Ovary (tissue), 7 donors: ENCODE measurements at regions not wholly inside any gene's neighbourhood (a gene's known extent, or its start where the extent isn't known, plus 50 kb on each side); places are given as distances from the start of the nearest gene placed in this dataset.

Source experiments
- DNase-seq, 5 donors: peaks; one replicate each; pipeline ENCODE4 v3.0.0-alpha.2; 2019 to 2020
- H3K27ac ChIP-seq, 2 donors: fragments of 200-600 bp; one replicate each; pipeline versions ENCODE4 v1.5.1 to v1.8.0; 2019 to 2022
- H3K27me3 ChIP-seq: fragments of 200-600 bp; one replicate; pipeline ENCODE4 v1.8.0; 2022
- H3K36me3 ChIP-seq: fragments of 200-600 bp; sonication (generic); one replicate; pipeline ENCODE4 v1.5.1; 2019
- H3K4me1 ChIP-seq: one replicate; pipeline ENCODE4 v1.8.1; 2013; ENCODE audit warnings: mild to moderate bottlenecking, moderate library complexity; ENCODE audit not compliant: insufficient read depth
- H3K4me3 ChIP-seq: fragments of 200-600 bp; sonication (generic); one replicate; pipeline ENCODE4 v1.5.1; 2017
- H3K9me3 ChIP-seq, 2 donors: fragments of 200-600 bp in 1 of 2; sonication (generic) in 1 of 2; one replicate each; pipeline versions ENCODE4 v1.5.1 to v1.8.1; 2013 to 2019; ENCODE audit warnings: mild to moderate bottlenecking in 1 of 2, moderate library complexity in 1 of 2
- EP300 ChIP-seq: sonication (generic); formaldehyde crosslinking; IDR thresholded peaks from one replicate; pipeline ENCODE4 v1.6.1; 2017; ENCODE audit warnings: antibody characterized with exemption
- POLR2A ChIP-seq: fragments of 450-650 bp; IDR thresholded peaks from one replicate; pipeline ENCODE4 v1.6.1; 2017; ENCODE audit warnings: antibody characterized with exemption, mild to moderate bottlenecking, moderate library complexity
- WGBS, 3 donors: extraction: QIAGEN DNeasy Blood & Tissue Kit in 1 of 3; methylation state at CpG; one replicate each; pipeline versions ENCODE4 v1.1.5 to v1.1.7; 2013 to 2017; 5-methylcytosine and 5-hydroxymethylcytosine counted together
- intact Hi-C, 4 donors: fragments of 100-400 bp; cut with DNase I; formaldehyde crosslinking; loops; one replicate each; pipeline versions ENCODE4 v1.11.0 to v1.15.1; 2022 to 2023
- TF ChIP-seq, protein P1 (sequence below), 3 donors: fragments of 450-650 bp in 2 of 3; fragments of 200-600 bp in 1 of 3; IDR thresholded peaks; one replicate each; pipeline versions ENCODE4 v1.5.1 to v1.8.0; 2016 to 2022; ENCODE audit warnings: antibody characterized with exemption in 3 of 3, mild to moderate bottlenecking in 1 of 3
- donor health status: DM: no; HTN: no; CAD: no; lungs with moderate emphysema.
- donor health status: DM: no; HTN: no; CAD: no.
- donor health status: Bipolar disorder and iron deficiency.
- donor health status: DM: no; HTN: no; CAD: no.
- donor health status: DM: yes; HTN: yes; CAD: no.

DNA sequence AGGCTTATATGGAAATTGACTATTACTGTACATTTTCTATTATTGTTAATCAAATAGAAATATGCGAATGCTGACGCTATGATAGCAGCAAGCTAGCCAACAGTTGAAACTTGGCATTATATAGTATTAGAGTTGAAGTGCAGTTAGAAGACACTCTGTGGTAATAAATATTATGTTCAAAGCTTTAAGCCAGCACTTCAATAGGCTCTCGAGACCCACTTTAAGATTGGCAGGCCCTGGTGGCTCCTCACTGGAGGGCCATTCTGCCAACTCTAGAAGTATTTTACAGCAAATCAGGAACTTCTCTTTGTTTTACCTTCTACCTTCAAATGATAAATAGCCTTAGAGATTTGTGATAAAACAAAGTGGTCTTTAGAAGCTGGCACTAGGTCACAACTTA, 2029.0 kb upstream of the WWC1 start:
- DNase-seq: no peak
- no peaks in the 10 kb centered on the region for H3K27me3 ChIP-seq
- H3K36me3 ChIP-seq: no peaks in the 10 kb centered on the region
- TF ChIP-seq, protein P1, sequence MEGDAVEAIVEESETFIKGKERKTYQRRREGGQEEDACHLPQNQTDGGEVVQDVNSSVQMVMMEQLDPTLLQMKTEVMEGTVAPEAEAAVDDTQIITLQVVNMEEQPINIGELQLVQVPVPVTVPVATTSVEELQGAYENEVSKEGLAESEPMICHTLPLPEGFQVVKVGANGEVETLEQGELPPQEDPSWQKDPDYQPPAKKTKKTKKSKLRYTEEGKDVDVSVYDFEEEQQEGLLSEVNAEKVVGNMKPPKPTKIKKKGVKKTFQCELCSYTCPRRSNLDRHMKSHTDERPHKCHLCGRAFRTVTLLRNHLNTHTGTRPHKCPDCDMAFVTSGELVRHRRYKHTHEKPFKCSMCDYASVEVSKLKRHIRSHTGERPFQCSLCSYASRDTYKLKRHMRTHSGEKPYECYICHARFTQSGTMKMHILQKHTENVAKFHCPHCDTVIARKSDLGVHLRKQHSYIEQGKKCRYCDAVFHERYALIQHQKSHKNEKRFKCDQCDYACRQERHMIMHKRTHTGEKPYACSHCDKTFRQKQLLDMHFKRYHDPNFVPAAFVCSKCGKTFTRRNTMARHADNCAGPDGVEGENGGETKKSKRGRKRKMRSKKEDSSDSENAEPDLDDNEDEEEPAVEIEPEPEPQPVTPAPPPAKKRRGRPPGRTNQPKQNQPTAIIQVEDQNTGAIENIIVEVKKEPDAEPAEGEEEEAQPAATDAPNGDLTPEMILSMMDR (IDR thresholded peaks at IDR 0.05): no peak
- TF ChIP-seq POLR2A (no peak), EP300 (no peak)
- intact Hi-C loops: no loop called here
- no peaks in the 10 kb centered on the region for H3K9me3 ChIP-seq
- H3K27ac ChIP-seq: no peak overlapping the region
- WGBS, 3 donors: 88 to 93% (median 89%) methylated on average over 3 of the region's 3 CpGs
- H3K4me1 ChIP-seq: no peaks in the 10 kb centered on the region
- no peak overlapping the region for H3K4me3 ChIP-seq

DNA sequence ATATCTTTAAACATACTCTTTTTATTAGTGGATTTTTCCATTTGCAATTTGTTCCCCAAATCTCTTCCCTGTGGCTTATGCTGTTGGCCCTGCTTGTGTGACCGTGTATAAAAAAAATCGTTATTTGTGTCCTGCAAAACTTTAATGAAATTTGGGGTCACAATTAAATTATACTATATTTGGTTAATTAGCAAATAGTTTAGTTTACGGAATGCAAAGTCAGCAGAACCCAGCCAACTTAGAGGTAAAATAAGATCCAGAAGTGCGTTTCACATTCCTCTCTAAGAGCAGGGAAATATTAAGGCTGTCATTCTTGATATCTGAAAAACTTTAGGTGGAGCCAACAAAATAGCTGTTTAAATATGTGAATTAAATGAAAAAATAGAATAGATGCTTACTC, 2023.5 kb upstream of the WWC1 start:
- intact Hi-C loops: no loop called here
- 38 to 49% (median 41%) methylated on average over 4 of the region's 4 CpGs for WGBS, 3 donors
- DNase-seq: no peak
- H3K4me1 ChIP-seq: no peaks in the 10 kb centered on the region
- no peaks in the 10 kb centered on the region for H3K36me3 ChIP-seq
- no peak overlapping the region for H3K27ac ChIP-seq
- TF ChIP-seq, protein P1 (IDR thresholded peaks at IDR 0.05): no peak
- no peak for TF ChIP-seq EP300
- no peak for TF ChIP-seq POLR2A
- H3K9me3 ChIP-seq: no peaks in the 10 kb centered on the region
- H3K4me3 ChIP-seq: no peak overlapping the region
- no peaks in the 10 kb centered on the region for H3K27me3 ChIP-seq

DNA sequence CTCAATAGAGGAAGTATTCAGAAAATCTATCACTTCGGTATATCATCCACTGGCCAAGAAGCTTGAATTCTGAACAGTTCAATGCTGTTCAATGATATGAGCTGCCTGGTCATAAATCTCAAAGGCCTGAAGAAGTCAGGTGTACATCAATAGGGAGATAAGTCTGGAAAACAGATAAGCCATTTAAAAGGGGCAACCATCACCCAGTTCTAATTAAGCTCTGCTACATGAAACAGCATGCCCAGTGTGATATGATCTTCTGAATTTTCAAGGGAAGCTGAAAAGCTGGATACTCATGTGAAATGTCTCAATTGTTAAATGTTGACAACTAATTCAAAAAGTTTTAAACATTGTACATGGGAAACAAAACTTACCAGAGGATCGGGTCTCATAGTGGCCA, 2020.7 kb upstream of the WWC1 start:
- 88 to 93% (median 92%) methylated on average over 2 of the region's 2 CpGs for WGBS, 3 donors
- H3K27me3 ChIP-seq: no peaks in the 10 kb centered on the region
- no peaks in the 10 kb centered on the region for H3K9me3 ChIP-seq
- no peak overlapping the region for H3K27ac ChIP-seq
- no peak overlapping the region for H3K4me3 ChIP-seq
- TF ChIP-seq, protein P1 (IDR thresholded peaks at IDR 0.05): no peak
- TF ChIP-seq EP300: no peak
- no peaks in the 10 kb centered on the region for H3K36me3 ChIP-seq
- intact Hi-C loops: no loop called here
- H3K4me1 ChIP-seq: no peaks in the 10 kb centered on the region
- DNase-seq: no peak

DNA sequence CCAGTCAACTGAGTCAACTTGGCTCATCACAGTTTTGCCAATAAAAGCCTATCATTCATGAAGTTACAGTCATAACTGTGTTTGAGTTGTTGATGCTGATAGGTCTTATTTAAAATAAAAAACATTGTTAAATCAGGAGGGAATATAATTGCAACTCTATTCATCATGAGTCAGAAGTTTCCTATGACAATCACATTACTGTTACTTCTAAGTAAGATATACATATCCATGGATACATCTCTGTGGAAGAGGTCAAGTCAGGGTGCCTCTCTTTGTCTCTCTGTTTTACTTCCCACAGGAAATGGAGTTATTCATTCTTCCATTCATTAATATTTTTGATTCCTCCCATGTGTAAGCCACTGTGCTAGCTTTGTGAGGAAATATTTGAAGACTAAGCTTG, 2015.4 kb upstream of the WWC1 start:
- H3K4me3 ChIP-seq: no peak overlapping the region
- H3K27me3 ChIP-seq: no peaks in the 10 kb centered on the region
- H3K27ac ChIP-seq: no peak overlapping the region
- no peaks in the 10 kb centered on the region for H3K4me1 ChIP-seq
- no peaks in the 10 kb centered on the region for H3K9me3 ChIP-seq
- DNase-seq: no peak
- intact Hi-C loops: no loop called here
- no peak for TF ChIP-seq POLR2A
- TF ChIP-seq EP300: no peak
- TF ChIP-seq, protein P1 (IDR thresholded peaks at IDR 0.05): no peak
- H3K36me3 ChIP-seq: no peaks in the 10 kb centered on the region

DNA sequence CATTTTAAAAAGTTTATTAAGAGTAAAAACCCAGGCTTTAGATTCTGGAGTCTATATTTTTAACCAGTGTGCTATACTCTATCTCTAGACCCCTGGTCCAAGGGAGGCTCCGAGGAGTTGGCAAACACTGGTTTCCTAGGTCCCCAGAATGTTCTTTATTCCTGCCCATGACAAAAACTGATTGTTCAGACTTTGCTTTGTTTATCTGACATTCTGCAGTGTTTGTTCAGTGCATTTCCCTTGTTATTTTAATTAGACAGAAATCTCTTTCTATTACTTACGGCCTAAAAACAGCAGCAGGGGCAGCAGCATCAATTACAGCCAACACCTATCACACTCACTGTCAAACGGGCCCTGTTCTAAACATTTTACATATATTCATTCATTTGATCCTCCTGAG, 2011.6 kb upstream of the WWC1 start:
- TF ChIP-seq POLR2A (no peak), EP300 (no peak)
- TF ChIP-seq, protein P1 (IDR thresholded peaks at IDR 0.05): no peak
- no peak overlapping the region for H3K27ac ChIP-seq
- H3K4me3 ChIP-seq: no peak overlapping the region
- DNase-seq: no peak
- H3K9me3 ChIP-seq: no peaks in the 10 kb centered on the region
- no peaks in the 10 kb centered on the region for H3K36me3 ChIP-seq
- intact Hi-C loops: no loop called here
- WGBS, 3 donors: 69 to 77% (median 75%) methylated on average over 3 of the region's 3 CpGs
- no peaks in the 10 kb centered on the region for H3K27me3 ChIP-seq
- no peaks in the 10 kb centered on the region for H3K4me1 ChIP-seq
